ENCODE measurements at regions not wholly inside any gene's neighbourhood (a gene's known extent, or its start where the extent isn't known, plus 50 kb on each side); places are given as distances from the start of the nearest gene placed in this dataset.

- H2AFZ ChIP-seq, result no peak overlapping the region
- ChIA-PET CTCF (no interaction called here), POLR2A (ENCODE audit: unreplicated experiment) (no interaction called here)
- no peaks in the 10 kb centered on the region for H4K20me1 ChIP-seq (ENCODE audit: insufficient read depth)
- BruUV-seq (replicated peaks), result no TSS peak
- no peak for TF ChIP-seq EZH2 (IDR thresholded peaks at IDR 0.05; ENCODE audit: low read depth)
- no peak for TF ChIP-seq CTCF (conservative IDR thresholded peaks at IDR 0.05)
- H3K4me3 ChIP-seq, result no peak overlapping the region
- no peak overlapping the region for H3K4me2 ChIP-seq
- no peak for DNase-seq
- H3K79me2 ChIP-seq (ENCODE audit: low read depth), result no peaks in the 10 kb centered on the region
- no peaks in the 10 kb centered on the region for H3K9me3 ChIP-seq (ENCODE audit: insufficient read depth, low read depth)
- no peaks in the 10 kb centered on the region for H3K9me2 ChIP-seq (ENCODE audit: insufficient read depth)
- H3F3A ChIP-seq (ENCODE audit: insufficient read depth, low read depth), result no peaks in the 10 kb centered on the region
- no peak overlapping the region for H3K27ac ChIP-seq
- no peaks in the 10 kb centered on the region for H3K27me3 ChIP-seq (ENCODE audit: insufficient read depth, low read depth)
- intact Hi-C loops (cut with micrococcal nuclease; ENCODE audit: unreplicated experiment), result no loop called here
- H3K4me1 ChIP-seq (replicated peaks; ENCODE audit: insufficient read depth), result peaks cover 6% of the 10 kb centered on the region; the same call in 1 of the 2 replicates
- no peaks in the 10 kb centered on the region for H3K36me3 ChIP-seq (ENCODE audit: low read depth)
Measured at GRCh38 chr1:60924165-60924564, 158.2 kb upstream of the NFIA start.

GRCh38 chr1:60923389-60924087 lies 158.8 kb upstream of the NFIA start:
- CTCF ChIA-PET, result no interaction called here
- Histone ChIP-seq H3K27ac (no peak overlapping the region), H3K36me3 (ENCODE audit: low read depth) (no peaks in the 10 kb centered on the region), H3K4me1 (replicated peaks; ENCODE audit: insufficient read depth) (peaks cover 6% of the 10 kb centered on the region; the same call in 1 of the 2 replicates), H3K4me3 (no peak overlapping the region), H3K79me2 (ENCODE audit: low read depth) (no peaks in the 10 kb centered on the region), H3K9me3 (ENCODE audit: insufficient read depth, low read depth) (no peaks in the 10 kb centered on the region), H2AFZ (no peak overlapping the region), H3F3A (ENCODE audit: insufficient read depth, low read depth) (no peaks in the 10 kb centered on the region), H3K9me2 (ENCODE audit: insufficient read depth) (no peaks in the 10 kb centered on the region), H4K20me1 (ENCODE audit: insufficient read depth) (no peaks in the 10 kb centered on the region), H3K4me2 (no peak overlapping the region), H3K27me3 (ENCODE audit: insufficient read depth, low read depth) (no peaks in the 10 kb centered on the region)
- no TSS peak for BruUV-seq (replicated peaks)
- POLR2A ChIA-PET (ENCODE audit: unreplicated experiment), result no interaction called here
- DNase-seq, result no peak
- intact Hi-C loops (cut with micrococcal nuclease; ENCODE audit: unreplicated experiment), result no loop called here
- TF ChIP-seq CTCF (conservative IDR thresholded peaks at IDR 0.05) (no peak), EZH2 (IDR thresholded peaks at IDR 0.05; ENCODE audit: low read depth) (no peak)

GRCh38 chr1:60922304-60922703 lies 160.1 kb upstream of the NFIA start:
- no peaks in the 10 kb centered on the region for H3F3A ChIP-seq (ENCODE audit: insufficient read depth, low read depth)
- H3K4me3 ChIP-seq, result no peak overlapping the region
- no peaks in the 10 kb centered on the region for H3K9me2 ChIP-seq (ENCODE audit: insufficient read depth)
- POLR2A ChIA-PET (ENCODE audit: unreplicated experiment), result no interaction called here
- no TSS peak for BruUV-seq (replicated peaks)
- peaks cover 6% of the 10 kb centered on the region; the same call in 1 of the 2 replicates for H3K4me1 ChIP-seq (replicated peaks; ENCODE audit: insufficient read depth)
- H4K20me1 ChIP-seq (ENCODE audit: insufficient read depth), result no peaks in the 10 kb centered on the region
- H3K27me3 ChIP-seq (ENCODE audit: insufficient read depth, low read depth), result no peaks in the 10 kb centered on the region
- H3K9me3 ChIP-seq (ENCODE audit: insufficient read depth, low read depth), result no peaks in the 10 kb centered on the region
- intact Hi-C loops (cut with micrococcal nuclease; ENCODE audit: unreplicated experiment), result no loop called here
- H3K27ac ChIP-seq, result no peak overlapping the region
- H2AFZ ChIP-seq, result no peak overlapping the region
- no peak for DNase-seq
- CTCF ChIA-PET, result no interaction called here
- H3K79me2 ChIP-seq (ENCODE audit: low read depth), result no peaks in the 10 kb centered on the region
- H3K36me3 ChIP-seq (ENCODE audit: low read depth), result no peaks in the 10 kb centered on the region
- no peak overlapping the region for H3K4me2 ChIP-seq
- TF ChIP-seq CTCF (conservative IDR thresholded peaks at IDR 0.05), result no peak
